ENCODE measurements at regions not wholly inside any gene's neighbourhood (a gene's known extent, or its start where the extent isn't known, plus 50 kb on each side); places are given as distances from the start of the nearest gene placed in this dataset.

DNA sequence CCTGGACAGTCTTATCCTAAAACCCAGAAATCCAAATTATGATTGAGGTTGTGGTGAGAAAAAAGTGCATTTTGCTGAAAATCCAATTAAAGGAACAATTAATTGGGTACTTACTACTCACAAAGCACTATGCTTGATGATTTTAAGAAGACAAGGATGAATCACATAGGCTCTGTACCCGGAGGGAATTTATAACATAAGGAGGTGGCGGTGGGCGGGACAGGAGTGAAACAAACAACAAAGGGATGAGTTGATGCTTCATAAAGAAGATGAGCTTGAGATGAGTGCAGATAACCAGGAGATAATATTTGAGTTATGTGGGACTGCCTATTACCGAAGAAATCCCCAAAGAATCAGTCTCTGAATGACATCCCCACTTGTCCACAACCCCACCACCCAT, 171.1 kb upstream of the FZD8 start:
- DNase-seq (ENCODE audit: insufficient read length) (no peak), FAIRE-seq (no peak)
- no peak for TF ChIP-seq POLR2AphosphoS5 (IDR thresholded peaks at IDR 0.05; ENCODE audit: low read depth, low read length)

DNA sequence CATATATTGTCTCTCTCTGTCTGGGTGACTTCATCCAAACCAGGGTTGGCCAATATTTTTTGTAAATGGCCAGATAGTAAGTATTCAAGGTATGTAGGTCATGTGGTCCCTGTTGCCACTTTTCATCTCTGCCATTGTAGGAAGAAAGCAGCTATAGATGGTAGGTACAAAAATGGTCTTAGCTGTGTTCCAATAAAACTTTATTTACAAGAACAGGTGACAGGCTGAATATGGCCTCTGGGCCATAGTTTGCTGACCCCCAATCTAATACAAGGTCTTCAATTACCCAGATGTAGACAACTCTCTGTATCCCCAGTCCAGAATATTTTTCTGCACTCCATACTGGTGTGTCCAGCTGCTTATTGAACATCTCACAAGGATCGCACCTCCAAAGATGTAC, 166.2 kb upstream of the FZD8 start:
- TF ChIP-seq TAF1 (IDR thresholded peaks at IDR 0.05; ENCODE audit: borderline replicate concordance, low read depth, low read length) (no peak), POLR2A (IDR thresholded peaks at IDR 0.05; ENCODE audit: low read depth, low read length) (no peak), POLR2AphosphoS5 (IDR thresholded peaks at IDR 0.05; ENCODE audit: low read depth, low read length) (no peak)
- no peak for DNase-seq (ENCODE audit: insufficient read length)
- FAIRE-seq, result no peak

DNA sequence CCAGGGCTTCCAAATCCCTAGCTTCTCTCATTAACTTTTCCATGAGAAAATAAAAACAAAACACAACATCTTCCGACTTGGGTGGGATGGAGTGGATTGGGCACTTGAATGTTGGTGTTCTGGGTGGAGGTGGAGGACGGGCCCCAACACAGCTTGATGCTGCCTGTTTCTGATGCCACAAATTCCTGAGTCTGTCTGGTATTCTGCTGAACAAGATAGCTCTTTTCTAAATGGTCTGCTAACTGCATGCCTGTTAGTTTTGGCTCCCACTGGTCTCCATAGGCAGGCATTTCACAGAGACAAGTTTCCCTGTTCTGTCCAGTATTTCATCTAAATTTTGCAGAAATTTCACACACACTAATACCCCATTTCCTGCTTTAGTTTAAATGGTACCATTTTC, 160.9 kb upstream of the FZD8 start:
- DNase-seq (ENCODE audit: insufficient read length) (no peak), FAIRE-seq (no peak)
- TF ChIP-seq TAF1 (IDR thresholded peaks at IDR 0.05; ENCODE audit: borderline replicate concordance, low read depth, low read length) (no peak), POLR2A (IDR thresholded peaks at IDR 0.05; ENCODE audit: low read depth, low read length) (no peak), POLR2AphosphoS5 (IDR thresholded peaks at IDR 0.05; ENCODE audit: low read depth, low read length) (no peak)

DNA sequence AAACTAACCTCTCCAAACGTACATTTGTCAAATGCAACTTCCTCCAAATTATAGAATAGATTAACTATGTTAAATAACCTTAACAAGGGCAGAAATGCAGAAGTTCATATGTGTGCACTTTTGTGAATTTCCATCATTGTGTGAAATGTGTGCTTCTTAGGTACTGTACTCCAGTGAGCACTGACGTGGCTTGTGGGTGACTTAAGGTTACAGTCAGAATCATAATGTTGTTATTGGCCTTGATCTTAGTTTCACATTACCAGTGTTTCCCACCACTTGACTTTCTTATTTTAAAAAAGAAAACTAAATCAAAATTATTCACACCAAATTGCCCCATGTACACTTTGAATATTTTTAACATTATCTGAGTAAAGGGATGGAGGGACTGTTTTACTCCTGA, 155.1 kb upstream of the FZD8 start:
- no peak for FAIRE-seq
- TF ChIP-seq POLR2AphosphoS5 (IDR thresholded peaks at IDR 0.05; ENCODE audit: low read depth, low read length) (no peak), TAF1 (IDR thresholded peaks at IDR 0.05; ENCODE audit: borderline replicate concordance, low read depth, low read length) (no peak), POLR2A (IDR thresholded peaks at IDR 0.05; ENCODE audit: low read depth, low read length) (no peak)
- no peak for DNase-seq (ENCODE audit: insufficient read length)

- no peak for TF ChIP-seq POLR2AphosphoS5 (IDR thresholded peaks at IDR 0.05; ENCODE audit: low read depth, low read length)
- TF ChIP-seq POLR2A (IDR thresholded peaks at IDR 0.05; ENCODE audit: low read depth, low read length), result no peak
- TF ChIP-seq TAF1 (IDR thresholded peaks at IDR 0.05; ENCODE audit: borderline replicate concordance, low read depth, low read length), result no peak
- DNase-seq (ENCODE audit: insufficient read length) (no peak), FAIRE-seq (no peak)
Measured at GRCh38 chr10:35795131-35795824, 153.2 kb upstream of the FZD8 start.

DNA sequence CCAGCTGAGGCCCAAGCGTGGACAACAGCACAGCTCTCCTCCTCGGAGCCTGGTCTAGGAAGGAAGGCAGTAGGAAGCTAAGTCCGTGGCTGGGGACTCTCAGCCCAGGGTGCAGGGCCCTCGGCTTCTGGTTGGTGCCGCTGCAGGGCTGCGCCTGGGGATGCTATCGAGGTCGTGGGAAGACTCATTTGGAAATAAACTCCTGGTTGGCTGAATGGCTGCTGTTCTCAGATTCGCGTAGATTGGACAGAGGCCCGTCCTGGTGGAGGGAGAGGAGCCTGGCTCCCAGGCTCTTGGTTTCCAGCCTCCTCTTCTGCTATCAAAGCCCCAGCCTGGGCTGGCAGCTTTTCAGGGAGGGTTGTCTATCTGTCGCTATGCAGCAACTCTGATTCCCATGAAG, 152.6 kb upstream of the FZD8 start:
- TF ChIP-seq POLR2AphosphoS5 (IDR thresholded peaks at IDR 0.05; ENCODE audit: low read depth, low read length) (no peak), TAF1 (IDR thresholded peaks at IDR 0.05; ENCODE audit: borderline replicate concordance, low read depth, low read length) (no peak), POLR2A (IDR thresholded peaks at IDR 0.05; ENCODE audit: low read depth, low read length) (no peak)
- DNase-seq (ENCODE audit: insufficient read length) (no peak), FAIRE-seq (no peak)

- TF ChIP-seq POLR2AphosphoS5 (IDR thresholded peaks at IDR 0.05; ENCODE audit: low read depth, low read length), result no peak
- DNase-seq (ENCODE audit: insufficient read length), result no peak
- FAIRE-seq, result no peak
Measured at GRCh38 chr10:35792291-35792690, 150.2 kb upstream of the FZD8 start.

DNA sequence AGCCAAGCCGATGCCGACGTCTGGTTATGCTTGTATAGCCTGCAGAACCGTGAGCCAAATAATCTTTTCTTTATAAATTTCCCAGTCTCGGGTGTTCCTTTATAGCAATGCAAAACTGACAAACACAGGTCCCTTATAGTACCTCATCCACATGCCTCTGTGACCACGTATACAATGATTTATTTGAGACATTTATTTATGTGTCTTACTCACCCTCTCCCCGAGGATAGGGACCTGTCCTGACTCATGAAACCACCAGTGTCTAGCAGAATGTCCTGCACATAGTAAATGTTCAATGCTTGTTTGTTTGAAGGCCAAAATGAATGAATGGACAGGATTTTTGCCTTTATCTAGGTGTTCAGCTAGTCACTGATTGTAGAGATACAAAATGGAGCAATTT, 147.9 kb upstream of the FZD8 start:
- DNase-seq (ENCODE audit: insufficient read length) (no peak), FAIRE-seq (no peak)
- no peak for TF ChIP-seq POLR2AphosphoS5 (IDR thresholded peaks at IDR 0.05; ENCODE audit: low read depth, low read length)
- no peak for TF ChIP-seq POLR2A (IDR thresholded peaks at IDR 0.05; ENCODE audit: low read depth, low read length)
- TF ChIP-seq TAF1 (IDR thresholded peaks at IDR 0.05; ENCODE audit: borderline replicate concordance, low read depth, low read length), result no peak

DNA sequence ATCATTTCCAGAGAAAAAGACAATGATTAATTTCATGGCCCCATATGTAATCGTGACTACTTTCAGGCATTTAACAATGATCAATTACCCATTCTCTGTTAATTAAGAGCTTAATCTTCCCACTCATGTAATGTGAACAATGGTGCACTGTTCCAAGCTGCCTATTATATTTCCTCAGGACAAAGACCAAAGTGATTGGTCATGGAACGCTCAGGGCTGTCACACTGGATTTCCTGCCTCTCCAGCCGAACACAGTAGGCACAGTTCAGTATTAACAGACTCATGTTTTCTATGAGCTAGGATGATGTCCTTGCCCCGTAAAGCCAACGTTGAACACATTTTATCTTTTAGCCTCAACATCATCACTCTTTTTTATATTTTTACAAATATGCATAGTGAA, 142.7 kb upstream of the FZD8 start:
- TF ChIP-seq POLR2AphosphoS5 (IDR thresholded peaks at IDR 0.05; ENCODE audit: low read depth, low read length) (no peak), TAF1 (IDR thresholded peaks at IDR 0.05; ENCODE audit: borderline replicate concordance, low read depth, low read length) (no peak), POLR2A (IDR thresholded peaks at IDR 0.05; ENCODE audit: low read depth, low read length) (no peak)
- DNase-seq (ENCODE audit: insufficient read length) (no peak), FAIRE-seq (no peak)

DNA sequence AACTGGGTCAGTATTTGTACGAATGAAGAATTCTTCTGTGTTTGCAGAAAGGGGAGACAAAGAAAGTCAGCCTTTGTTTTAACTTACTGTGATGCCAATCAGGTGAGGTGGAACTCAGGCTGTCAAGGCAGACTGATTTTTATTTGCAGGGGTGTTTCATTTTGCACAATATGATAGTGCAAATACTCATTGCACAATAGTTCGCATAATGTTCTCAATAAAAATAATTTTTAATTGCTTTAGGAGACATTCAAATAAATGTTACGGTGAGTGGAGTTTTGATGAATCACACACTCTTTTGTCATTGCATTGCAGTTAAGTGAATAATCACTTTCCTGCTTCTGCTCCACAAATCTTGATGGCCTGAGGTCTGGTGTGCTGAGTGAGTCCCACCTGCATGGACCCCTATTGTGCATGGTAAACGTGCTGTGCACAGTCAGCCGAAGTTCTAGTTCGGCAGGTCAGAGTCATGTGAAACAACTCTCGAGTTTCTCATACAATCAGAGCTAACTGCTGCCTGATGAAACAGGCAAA, 141.3 kb upstream of the FZD8 start:
- DNase-seq (ENCODE audit: insufficient read length) (no peak), FAIRE-seq (no peak)
- TF ChIP-seq POLR2AphosphoS5 (IDR thresholded peaks at IDR 0.05; ENCODE audit: low read depth, low read length) (no peak), TAF1 (IDR thresholded peaks at IDR 0.05; ENCODE audit: borderline replicate concordance, low read depth, low read length) (no peak), POLR2A (IDR thresholded peaks at IDR 0.05; ENCODE audit: low read depth, low read length) (no peak)

- DNase-seq (ENCODE audit: insufficient read length) (no peak), FAIRE-seq (no peak)
- no peak for TF ChIP-seq POLR2AphosphoS5 (IDR thresholded peaks at IDR 0.05; ENCODE audit: low read depth, low read length)
- TF ChIP-seq POLR2A (IDR thresholded peaks at IDR 0.05; ENCODE audit: low read depth, low read length), result no peak
- no peak for TF ChIP-seq TAF1 (IDR thresholded peaks at IDR 0.05; ENCODE audit: borderline replicate concordance, low read depth, low read length)
Measured at GRCh38 chr10:35781643-35782035, 139.5 kb upstream of the FZD8 start.

GRCh38 chr10:35780970-35781642, 139.0 kb upstream of the FZD8 start:
- no peak for TF ChIP-seq POLR2A (IDR thresholded peaks at IDR 0.05; ENCODE audit: low read depth, low read length)
- no peak for TF ChIP-seq POLR2AphosphoS5 (IDR thresholded peaks at IDR 0.05; ENCODE audit: low read depth, low read length)
- TF ChIP-seq TAF1 (IDR thresholded peaks at IDR 0.05; ENCODE audit: borderline replicate concordance, low read depth, low read length), result no peak
- DNase-seq (ENCODE audit: insufficient read length) (no peak), FAIRE-seq (no peak)

Measured in GM12892 (cell line).